LoVo (cell line): ENCODE measurements at regions not wholly inside any gene's neighbourhood (a gene's known extent, or its start where the extent isn't known, plus 50 kb on each side); places are given as distances from the start of the nearest gene placed in this dataset.

ENCODE experiments used
- DNase-seq: peaks from one replicate; pipeline ENCODE4 v3.0.0-alpha.2; 2016; ENCODE audit warnings: low spot score

DNA sequence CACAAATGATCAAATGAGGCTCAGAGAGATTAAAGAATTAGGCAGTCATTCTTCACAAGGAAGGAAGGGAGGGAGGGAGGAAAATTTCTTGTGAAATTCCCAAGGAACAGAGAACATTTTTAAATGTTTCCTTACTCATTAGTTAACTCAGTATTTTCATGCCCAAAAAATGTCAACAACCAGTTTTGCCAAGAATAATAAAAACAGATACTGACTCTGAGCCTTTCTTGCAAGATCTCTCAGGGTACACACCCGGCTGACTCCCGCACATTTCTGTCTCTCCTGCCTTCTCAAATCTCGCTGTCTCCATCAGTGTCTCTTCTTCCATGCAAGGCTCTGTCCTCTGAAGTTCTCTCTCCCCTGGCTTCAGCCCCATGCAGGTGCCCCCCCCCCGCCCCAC lies 265.9 kb downstream of the TJP1 start:
- DNase-seq, result no peak

DNA sequence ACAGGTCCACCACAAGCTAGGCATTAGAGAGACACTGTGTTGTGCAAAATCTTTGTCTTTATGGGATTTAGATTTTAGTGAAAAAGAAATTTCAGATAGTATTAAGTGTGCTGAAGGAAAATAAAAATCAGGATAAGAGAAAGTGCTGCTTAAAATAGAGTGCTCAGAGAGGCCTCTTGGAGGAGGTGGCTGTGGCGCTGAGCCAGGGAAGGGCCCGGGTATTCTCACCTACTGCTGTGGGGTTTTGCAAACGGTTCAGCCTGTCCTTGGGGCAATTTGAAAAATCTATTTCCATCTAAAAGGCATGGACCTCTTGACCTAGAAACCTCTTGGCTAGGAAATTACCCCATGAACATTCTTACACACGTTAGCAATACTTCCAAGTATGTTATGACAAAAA lies 267.7 kb downstream of the TJP1 start:
- no peak for DNase-seq

DNA sequence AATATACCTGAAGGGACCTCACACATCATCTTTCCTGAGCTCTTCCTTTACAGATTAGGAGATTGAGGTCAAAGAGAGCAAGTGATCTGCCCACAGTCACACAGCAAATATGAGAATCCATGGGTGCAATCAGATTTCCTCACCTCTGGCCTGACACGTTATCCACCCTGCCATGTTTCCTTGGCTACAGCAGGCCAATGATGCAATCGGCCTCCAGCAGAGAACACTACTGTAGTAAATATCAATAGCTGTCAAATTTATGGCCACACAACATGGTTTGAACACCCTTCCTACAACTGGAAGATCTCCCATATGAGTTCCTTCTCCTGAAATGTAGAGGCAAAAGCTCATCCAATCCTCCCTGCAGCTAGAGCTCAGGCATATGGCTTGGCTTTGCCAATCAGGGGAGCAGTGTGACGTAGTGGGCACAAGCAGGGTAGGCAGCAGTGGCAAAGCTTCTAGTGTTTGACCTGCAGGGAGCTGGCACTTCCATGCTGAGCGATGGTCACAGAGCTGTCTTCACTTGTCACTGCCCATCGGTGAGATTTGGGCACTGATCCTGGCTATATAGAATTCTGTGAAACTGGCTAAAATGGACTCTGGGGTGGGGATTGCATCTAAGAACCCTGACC lies 271.3 kb downstream of the TJP1 start:
- no peak for DNase-seq

DNA sequence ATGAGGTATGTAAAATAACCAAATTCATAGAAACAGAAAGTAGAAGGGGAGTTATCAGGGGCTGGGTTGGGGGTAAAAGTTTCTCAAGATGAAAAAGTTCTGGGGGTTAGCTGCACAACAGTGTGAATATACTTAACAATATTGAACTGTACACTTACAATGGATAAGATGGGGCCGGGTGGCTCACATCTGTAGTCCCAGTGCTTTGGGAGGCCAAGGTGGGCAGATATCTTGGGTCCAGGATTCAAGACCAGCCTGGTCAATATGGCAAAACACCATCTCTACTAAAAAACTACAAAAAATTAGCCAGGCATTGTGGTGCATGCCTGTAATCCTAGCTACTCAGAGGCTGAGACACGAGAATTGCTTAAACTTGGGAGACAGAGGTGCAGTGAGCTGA lies 274.3 kb downstream of the TJP1 start:
- no peak for DNase-seq

DNA sequence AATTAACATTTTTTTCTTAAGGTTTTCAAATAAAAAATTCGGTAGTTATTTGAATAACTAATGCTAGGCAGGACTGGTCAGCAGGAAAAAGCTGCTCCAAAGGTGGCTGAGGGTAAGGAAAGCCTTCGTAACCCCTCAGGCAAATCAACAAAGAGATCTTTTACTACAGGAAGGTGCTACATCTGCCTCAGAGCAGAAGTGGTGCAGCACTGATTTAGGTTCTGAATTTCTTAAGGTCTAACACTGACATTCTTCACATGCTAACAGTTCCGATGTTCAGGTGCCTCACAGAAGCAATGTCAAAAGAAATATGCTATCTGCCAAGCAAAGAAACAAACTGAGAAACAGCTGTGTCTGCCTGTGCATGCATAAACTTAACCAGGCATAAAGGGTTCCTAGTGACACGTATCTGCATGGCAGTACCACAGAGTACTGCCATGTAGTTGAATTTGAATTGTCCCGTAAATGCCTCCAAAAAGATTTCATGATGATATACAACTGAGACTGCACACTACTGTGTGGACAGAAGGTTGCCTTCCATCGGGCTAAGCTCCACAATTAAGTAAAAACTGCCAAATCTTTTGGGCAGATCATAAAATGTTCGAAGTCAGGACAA lies 275.0 kb upstream of the NSMCE3 start:
- no peak for DNase-seq

DNA sequence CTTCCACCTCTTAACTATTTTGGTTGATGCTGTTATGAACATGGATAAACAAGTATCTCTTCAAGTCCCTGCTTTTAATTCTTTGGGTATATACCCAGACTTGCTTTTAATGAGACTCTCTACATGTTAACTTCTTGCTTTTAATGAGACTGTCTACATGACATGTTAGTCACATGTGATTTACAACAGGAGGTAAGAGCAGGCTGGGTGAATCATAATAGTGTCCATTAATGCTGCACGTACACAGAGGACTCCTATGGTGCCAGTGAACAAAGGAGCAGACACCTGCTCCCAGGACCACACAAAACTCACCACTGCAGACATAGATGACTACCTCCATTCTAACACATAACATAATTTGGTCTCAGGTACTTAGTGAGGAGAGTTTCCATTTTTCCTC lies 273.4 kb upstream of the NSMCE3 start:
- DNase-seq, result no peak

DNA sequence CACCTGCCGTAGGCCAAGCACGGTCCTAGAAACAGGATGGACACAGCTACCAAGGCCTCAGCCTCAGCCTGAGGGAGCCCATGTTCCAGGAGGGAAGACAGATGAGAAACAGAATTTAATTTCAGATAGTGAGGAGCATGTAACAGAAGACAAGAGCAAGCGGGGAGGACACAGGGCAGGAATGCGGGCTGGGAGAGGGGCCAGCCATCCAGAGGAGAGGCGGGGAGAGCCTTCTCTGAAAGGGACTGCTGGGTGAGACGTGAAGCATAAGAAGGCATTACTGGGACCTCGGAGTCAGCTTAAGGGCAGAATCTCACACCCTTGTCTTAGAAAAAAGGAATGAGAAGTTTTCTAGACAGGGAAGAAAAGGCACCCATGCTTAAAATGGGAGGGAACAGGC lies 271.7 kb upstream of the NSMCE3 start:
- DNase-seq, result no peak

DNA sequence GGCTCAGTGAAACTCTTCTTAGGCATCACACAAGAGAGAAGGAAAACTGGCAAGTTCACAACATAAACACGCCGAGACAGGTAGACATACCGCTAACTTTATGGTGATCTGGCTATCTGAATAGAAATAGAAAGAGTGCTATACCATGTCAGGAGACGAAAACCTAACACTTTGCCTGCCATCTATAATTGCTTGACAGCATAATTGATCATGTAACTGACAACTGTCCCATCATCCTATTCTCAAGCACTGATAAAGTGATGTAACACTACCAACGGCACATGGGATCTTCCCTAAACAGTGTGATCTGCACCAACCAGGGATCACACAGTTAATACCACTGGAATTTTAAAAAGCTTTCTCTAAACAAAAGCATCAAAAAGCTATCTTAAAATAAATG lies 270.9 kb upstream of the NSMCE3 start:
- DNase-seq, result no peak

DNA sequence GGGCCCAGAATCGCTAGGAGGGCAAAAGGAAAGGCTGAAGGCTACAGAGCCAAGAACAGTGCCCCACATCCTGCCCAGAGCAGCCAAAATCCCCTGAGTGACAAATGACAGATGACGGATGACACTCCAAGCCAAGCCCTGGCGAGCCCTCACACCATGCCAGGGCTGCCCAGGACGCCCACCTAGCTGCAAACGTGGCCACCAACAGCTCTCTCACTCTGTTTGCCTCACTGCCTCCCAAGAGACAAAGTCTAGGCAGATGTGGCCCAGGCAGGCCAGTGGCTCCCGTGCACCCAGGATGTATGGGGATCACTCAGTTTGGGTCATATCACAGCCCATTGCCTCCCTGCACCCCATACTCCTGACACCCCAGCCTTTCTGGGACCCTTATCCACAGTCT lies 270.1 kb upstream of the NSMCE3 start:
- DNase-seq, result no peak

DNA sequence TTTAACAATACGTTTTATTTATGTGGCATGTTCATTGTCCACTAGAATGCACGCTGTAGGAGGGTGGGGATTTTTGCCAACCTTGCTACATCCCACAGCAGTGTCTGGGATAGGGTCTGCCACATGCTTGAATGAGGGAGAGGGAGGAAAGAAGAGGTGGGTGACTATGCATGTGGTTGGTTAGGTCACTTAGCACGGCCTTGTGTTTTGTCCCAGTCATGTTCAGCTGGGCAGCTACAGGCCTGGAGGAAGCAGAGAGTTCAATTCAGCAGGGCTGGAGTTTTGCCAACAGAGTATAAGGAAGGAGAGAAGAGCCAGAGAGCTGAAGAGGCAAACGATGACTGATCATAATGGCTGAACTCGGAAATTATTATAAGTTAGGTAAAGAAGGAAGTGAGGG lies 268.4 kb upstream of the NSMCE3 start:
- DNase-seq, result peak; percentile 52

DNA sequence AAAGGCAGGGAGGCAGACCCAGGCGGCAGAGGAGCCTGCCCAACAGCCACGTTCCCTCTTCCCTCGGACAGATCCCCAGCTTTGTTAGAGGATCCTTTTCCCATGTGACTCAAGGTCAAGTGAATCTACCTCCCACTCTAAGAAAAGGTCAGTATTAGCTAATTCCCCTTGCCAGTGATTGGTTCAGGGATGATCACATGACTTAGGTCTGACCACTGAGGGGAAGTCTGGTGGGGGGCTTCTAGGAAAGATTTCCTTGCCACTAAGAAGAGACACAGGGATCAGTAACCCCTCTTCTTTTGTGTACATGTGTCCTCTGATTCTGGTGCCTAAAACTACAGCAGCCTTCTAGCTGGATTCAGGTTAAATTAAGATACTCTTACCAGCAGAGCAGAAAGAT lies 266.3 kb upstream of the NSMCE3 start:
- no peak for DNase-seq

DNA sequence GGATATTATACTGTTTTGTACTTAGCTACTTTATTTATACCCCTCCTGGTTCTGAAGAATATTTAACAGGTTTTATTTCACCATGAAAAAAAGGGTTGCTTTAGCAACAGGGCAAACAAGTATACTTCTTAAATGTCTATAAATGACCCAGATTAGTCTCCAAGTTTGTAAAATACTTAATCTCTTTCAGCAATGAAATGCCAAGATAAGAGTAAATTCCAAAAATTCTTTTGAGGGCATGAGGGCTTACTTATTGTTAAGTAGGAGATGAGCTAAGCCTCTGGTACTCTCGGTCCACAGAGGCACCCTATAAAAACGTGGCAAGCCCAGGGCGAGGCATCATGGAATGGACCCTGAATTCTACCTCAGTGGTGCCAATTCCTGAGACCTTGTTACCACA lies 264.8 kb upstream of the NSMCE3 start:
- DNase-seq, result peak; percentile 38

DNA sequence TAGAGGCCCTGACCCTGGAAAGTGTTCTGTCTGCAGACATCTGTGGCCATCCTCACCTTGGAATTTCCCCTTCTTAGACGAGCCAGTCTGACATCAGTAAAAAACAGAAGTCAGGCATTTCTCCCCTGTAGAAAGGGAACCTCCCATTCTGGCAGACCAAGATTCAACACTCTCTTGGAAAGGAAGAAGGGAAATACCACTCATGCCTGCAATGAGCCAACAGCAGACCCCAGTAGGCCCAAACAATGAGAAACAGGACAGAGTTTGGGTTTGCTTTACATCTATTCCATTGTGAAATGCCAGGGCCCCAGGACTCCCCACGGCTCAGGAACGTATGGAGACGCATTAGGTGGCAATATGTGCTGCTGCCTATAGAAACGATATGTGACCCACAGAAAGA lies 264.0 kb upstream of the NSMCE3 start:
- no peak for DNase-seq

DNA sequence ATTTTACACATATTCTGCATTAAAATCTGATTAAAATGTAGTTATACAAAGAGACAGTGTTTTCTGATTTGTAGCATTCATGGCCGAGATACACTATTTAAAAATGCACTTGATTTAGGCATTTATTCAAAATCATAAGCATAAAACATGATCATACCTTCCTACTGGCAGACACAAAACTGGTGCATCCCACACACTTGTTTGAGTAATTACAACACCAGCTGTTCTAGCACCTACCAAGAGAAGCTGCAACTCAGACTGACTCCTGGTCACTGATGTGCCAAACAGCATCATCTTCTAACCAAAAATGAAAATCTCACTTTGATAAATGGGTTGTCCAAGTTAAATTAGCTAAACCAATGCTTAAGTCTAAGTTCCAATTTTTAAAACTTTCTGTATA lies 262.7 kb upstream of the NSMCE3 start:
- DNase-seq, result no peak

DNA sequence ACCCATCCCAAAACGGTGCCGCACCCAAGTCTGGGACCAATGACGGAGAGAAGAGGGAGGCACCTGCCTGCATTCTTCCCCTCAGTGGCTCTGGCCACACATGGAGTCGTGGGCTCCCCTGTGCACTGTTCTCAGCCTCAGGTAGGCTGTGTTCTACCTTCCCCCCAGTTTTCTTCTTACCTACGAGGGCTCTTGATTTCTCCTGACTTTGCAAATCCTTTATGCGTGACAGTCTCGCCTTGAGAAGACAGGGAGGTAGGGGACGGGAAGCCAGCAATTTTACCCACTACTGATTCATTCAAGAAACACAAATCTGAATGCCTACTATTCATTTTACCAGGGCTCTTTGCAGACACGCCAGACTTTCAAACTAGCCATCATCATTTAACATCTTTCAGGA lies 261.3 kb upstream of the NSMCE3 start:
- no peak for DNase-seq

DNA sequence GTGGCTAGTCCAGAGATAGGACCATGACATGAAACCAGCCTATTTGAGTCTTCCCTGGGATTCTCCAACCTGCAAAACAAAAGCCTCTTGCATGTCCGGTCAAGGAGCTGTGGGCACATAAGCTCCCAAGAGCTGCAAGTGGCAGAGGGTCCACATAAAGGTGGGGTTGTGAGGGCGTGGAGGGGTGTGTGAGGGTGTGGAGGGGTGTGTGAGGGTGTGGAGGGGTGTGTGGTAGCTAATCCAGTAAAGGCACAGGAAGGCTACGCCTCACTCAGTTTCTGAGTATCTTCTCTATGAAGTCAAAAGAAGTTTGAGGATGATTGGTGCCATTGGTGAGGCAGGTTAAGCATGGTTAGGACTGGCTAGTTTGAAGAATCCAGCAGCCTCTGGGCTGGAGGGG lies 259.4 kb upstream of the NSMCE3 start:
- DNase-seq, result no peak

DNA sequence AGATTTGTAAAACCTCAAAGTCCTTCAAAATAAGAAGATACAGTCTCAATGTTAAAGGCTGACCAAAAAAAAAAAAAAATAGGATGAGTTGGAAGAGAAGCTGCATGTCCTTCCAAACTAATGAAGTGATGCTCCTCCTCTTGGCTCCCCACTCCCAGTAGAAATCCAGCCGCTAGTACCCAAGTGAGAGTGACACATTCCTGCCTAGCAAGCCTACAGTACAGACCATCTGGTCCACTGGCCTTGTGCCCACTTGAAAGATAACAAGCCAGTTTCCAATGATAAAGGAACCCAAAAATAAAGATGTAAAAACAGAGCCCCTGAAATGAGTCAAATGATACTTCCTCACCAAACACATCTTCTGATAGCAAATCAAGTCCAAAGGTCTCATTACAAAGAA lies 258.7 kb upstream of the NSMCE3 start:
- no peak for DNase-seq

DNA sequence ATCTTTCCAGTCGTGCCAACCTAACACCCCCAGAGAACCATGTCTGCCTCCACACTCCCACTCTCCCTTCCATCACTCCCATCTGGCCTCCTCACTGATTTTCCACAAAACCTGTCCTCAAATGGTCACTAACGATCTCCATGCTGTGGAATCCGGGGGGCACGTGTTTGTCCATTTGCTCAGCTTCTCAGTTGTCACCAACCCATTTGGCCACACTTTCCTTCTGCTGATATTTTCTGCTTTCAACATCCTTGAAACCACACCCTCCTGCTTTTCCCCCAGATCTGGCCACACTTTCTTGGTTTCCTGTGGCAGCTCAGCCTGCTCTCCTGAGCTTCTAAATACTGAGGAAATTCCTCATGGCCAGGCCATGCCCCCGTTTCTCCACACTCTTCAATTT lies 257.2 kb upstream of the NSMCE3 start:
- DNase-seq, result no peak

DNA sequence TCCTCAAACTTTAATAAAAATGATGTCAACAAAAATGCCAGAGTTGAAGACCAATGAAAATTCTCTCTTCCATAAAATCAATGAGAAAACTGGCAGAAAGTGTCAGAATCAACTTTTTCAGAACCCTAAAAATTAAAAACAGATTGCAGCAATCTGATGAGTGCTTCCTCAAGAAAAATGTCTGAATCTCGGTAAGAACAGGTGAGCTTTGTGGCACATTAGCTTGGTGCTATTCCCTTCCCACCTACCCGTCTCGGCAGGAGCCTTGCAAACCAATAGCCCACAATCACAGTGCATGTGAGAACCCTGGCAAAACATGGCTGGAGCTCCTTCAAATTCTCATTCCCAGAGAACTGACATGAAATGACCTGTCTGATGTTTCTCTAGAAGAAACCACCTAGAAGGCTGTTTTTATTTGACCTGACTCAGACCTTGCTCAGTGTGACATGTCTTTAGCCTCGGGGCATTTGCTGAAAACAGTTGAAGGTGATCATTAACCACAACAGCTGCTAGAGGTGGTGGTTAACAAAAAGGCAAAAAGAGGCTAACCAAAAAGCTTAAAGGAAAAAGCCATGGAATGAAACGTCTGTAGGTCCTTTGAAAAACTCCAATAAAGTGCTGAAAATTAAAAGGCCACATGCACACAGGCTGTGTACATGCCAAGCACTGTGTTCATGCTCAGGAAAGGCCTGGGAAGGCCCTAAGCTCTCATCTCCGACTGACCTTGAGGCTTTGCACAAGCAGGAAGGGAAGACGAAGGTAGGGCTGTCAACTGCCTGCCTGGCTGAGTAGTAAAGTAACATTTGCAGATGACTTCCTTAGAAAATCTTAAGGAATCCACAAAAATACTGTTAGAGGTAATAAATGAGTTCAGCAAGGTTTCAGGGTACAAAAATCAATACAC lies 253.0 kb upstream of the NSMCE3 start:
- DNase-seq, result peak; percentile 87

DNA sequence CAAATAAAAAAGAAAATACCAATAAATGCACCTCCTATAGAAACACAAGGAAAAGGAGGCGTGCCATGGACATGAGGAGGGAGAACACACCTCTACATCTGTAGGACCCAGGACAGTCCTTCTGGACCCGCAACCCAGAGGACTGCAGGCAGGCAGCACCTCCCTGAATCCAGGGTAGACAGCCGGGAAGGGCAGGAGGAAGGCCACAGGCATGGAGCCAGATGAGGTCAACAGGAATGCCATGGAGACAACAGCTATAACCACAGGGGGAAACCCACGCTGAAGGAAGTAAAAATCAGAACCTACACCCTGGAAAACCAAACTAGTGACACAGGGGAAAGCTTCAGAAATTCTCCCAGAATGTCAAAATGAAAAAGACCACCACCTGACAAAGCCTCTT lies 248.8 kb upstream of the NSMCE3 start:
- peak; percentile 24 for DNase-seq

DNA sequence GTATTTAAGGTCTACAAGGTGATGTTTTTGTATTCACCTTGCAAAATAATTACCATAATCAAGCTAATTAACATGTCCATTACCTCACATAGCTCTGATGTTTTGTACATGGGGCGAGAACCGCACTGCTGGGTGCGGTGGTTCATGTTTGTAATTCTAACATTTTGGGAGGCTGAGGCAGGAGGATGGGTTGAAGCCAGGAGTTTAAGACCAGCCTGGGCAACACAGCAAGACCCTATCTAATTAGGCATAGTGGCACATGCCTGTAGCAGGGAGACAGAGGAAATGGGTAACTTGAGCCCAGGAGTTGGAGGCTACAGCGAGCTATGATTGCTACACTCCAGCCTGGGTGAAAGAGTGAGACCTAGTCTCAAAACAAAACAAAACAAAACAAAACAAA lies 248.2 kb upstream of the NSMCE3 start:
- DNase-seq, result no peak

DNA sequence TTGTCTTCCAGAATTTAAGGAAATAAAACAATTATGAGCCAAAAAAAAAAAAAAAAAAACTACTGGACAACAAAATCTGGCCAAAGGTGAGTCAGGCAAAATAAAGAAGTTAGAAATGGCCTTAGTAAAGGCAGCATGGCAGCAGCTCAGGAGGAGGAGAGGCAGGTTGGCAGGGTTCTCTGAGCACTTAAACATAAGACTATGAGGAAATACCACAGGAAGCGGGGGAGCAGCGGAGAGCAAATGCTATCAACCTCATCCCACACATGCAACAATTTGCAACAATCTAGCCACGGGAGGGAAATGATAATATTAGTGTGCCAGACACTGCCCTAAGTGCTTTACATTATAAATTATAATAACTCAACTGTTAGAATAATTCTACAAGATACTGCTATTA lies 247.3 kb upstream of the NSMCE3 start:
- DNase-seq, result no peak

DNA sequence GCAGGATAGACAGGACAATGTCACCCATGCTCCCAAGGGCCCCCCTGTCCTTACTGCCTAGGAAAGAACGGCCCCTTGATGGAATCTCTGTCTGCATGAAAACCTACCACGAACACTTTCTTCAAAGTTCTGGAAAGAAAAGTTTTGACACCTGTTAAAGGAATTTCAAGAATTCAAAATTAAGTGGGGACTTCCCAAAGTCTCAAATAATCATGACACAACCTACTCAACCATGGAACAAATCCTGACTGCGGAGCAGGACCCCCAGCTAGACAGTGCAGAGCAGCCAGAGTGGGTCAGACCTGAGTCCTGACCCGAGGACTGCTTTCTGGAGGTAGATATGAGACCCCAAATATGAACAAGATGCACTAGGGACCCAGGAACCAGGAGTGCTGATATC lies 245.3 kb upstream of the NSMCE3 start:
- no peak for DNase-seq
